ENCODE measurements at regions not wholly inside any gene's neighbourhood (a gene's known extent, or its start where the extent isn't known, plus 50 kb on each side); places are given as distances from the start of the nearest gene placed in this dataset.
A peak's percentile ranks its signal among the peaks of the same experiment; 100 is the strongest.

GRCh38 chr1:5721634-5722215 is 270.5 kb downstream of the NPHP4 start:
- no peaks in the 10 kb centered on the region for H3K4me1 ChIP-seq
- H3K27me3 ChIP-seq: no peaks in the 10 kb centered on the region
- intact Hi-C loops (cut with DNase I): no loop called here
- H3K9me3 ChIP-seq: no peaks in the 10 kb centered on the region
- no peak overlapping the region for H3K4me3 ChIP-seq
- no peak for ATAC-seq
- no peaks in the 10 kb centered on the region for H3K36me3 ChIP-seq (replicated peaks in 1 of 2; ENCODE audit: insufficient read depth in 1 of 2, low read depth in 2 of 2)
- no peak overlapping the region for H3K27ac ChIP-seq
- DNase-seq: no peak
- TF ChIP-seq CTCF (IDR thresholded peaks at IDR 0.05): no peak
- 86 to 96% methylated on average over 3 of the region's 3 CpGs for WGBS, 2 donors

GRCh38 chr1:5720936-5721335 is 271.3 kb downstream of the NPHP4 start:
- Histone ChIP-seq H3K4me3 (no peak overlapping the region), H3K27me3 (no peaks in the 10 kb centered on the region), H3K36me3 (replicated peaks in 1 of 2; ENCODE audit: insufficient read depth in 1 of 2, low read depth in 2 of 2) (no peaks in the 10 kb centered on the region), H3K9me3 (no peaks in the 10 kb centered on the region), H3K4me1 (no peaks in the 10 kb centered on the region), H3K27ac (no peak overlapping the region)
- intact Hi-C loops (cut with DNase I): no loop called here
- TF ChIP-seq POLR2A (IDR thresholded peaks at IDR 0.05): no peak
- TF ChIP-seq CTCF (IDR thresholded peaks at IDR 0.05): no peak
- DNase-seq: no peak
- ATAC-seq: no peak
- WGBS, 2 donors: 70 to 79% methylated on average over 4 of the region's 4 CpGs

- Histone ChIP-seq H3K27me3 (no peaks in the 10 kb centered on the region), H3K4me3 (no peak overlapping the region), H3K4me1 (no peaks in the 10 kb centered on the region), H3K36me3 (replicated peaks in 1 of 2; ENCODE audit: insufficient read depth in 1 of 2, low read depth in 2 of 2) (no peaks in the 10 kb centered on the region), H3K9me3 (no peaks in the 10 kb centered on the region), H3K27ac (no peak overlapping the region)
- TF ChIP-seq POLR2A (IDR thresholded peaks at IDR 0.05) (no peak), CTCF (IDR thresholded peaks at IDR 0.05) (no peak)
- WGBS, 2 donors: 53 to 58% methylated on average over 8 of the region's 8 CpGs
- DNase-seq (peak in 1 of 4 donors; percentile 7), ATAC-seq (no peak)
- intact Hi-C loops (cut with DNase I): no loop called here
These were observed 271.7 kb downstream of the NPHP4 start for GRCh38 chr1:5720484-5720883.

- Histone ChIP-seq H3K27me3 (no peaks in the 10 kb centered on the region), H3K4me3 (no peak overlapping the region), H3K9me3 (no peaks in the 10 kb centered on the region), H3K27ac (no peak overlapping the region), H3K4me1 (no peaks in the 10 kb centered on the region), H3K36me3 (replicated peaks in 1 of 2; ENCODE audit: insufficient read depth in 1 of 2, low read depth in 2 of 2) (no peaks in the 10 kb centered on the region)
- intact Hi-C loops (cut with DNase I): no loop called here
- DNase-seq: no peak
- no peak for ATAC-seq
- TF ChIP-seq CTCF (IDR thresholded peaks at IDR 0.05): no peak
- TF ChIP-seq POLR2A (IDR thresholded peaks at IDR 0.05): no peak
- WGBS, 2 donors: 46 to 77% methylated on average over 3 to 8 of the region's 8 CpGs
These were observed 272.2 kb downstream of the NPHP4 start for GRCh38 chr1:5720045-5720444.

- TF ChIP-seq POLR2A (IDR thresholded peaks at IDR 0.05) (no peak), CTCF (IDR thresholded peaks at IDR 0.05) (no peak)
- no peak for DNase-seq
- intact Hi-C loops (cut with DNase I): no loop called here
- no peak overlapping the region for H3K4me3 ChIP-seq
- ATAC-seq: no peak
- no peaks in the 10 kb centered on the region for H3K36me3 ChIP-seq (replicated peaks in 1 of 2; ENCODE audit: insufficient read depth in 1 of 2, low read depth in 2 of 2)
- WGBS, 2 donors: 45 to 48% methylated on average over 27 to 34 of the region's 34 CpGs
- H3K27me3 ChIP-seq: no peaks in the 10 kb centered on the region
- H3K27ac ChIP-seq: no peak overlapping the region
- H3K9me3 ChIP-seq: no peaks in the 10 kb centered on the region
- H3K4me1 ChIP-seq: no peaks in the 10 kb centered on the region
These were observed 273.2 kb downstream of the NPHP4 start for GRCh38 chr1:5718831-5719632.

Measured in body of pancreas (tissue), 4 donors.